ENCODE measurements at regions not wholly inside any gene's neighbourhood (a gene's known extent, or its start where the extent isn't known, plus 50 kb on each side); places are given as distances from the start of the nearest gene placed in this dataset.

GRCh38 chr15:19984101-19984500 is 557.5 kb downstream of the GOLGA6L6 start:
- no peak for TF ChIP-seq CTCF (IDR thresholded peaks at IDR 0.05; ENCODE audit: borderline replicate concordance, extremely low read depth, low read length, poor library complexity, severe bottlenecking)
- no peak for TF ChIP-seq EZH2 (IDR thresholded peaks at IDR 0.05; ENCODE audit: borderline replicate concordance, low read depth, low read length, severe bottlenecking)

All from DND-41 (cell line).